ENCODE measurements at regions not wholly inside any gene's neighbourhood (a gene's known extent, or its start where the extent isn't known, plus 50 kb on each side); places are given as distances from the start of the nearest gene placed in this dataset.
"Not testable (repeated sequence)": the region's sequence is repeated elsewhere in the genome, so short reads cannot be mapped to it uniquely, and the experiment has no call there.

- TF ChIP-seq CTCF, POLR2A (IDR thresholded peaks at IDR 0.05): not testable (repeated sequence)
Measured at GRCh38 chr11:37263467-37263866, 665.4 kb upstream of the RAG2 start.

All from ovary (tissue), 3 donors.